GM10248 (cell line): ENCODE measurements at regions not wholly inside any gene's neighbourhood (a gene's known extent, or its start where the extent isn't known, plus 50 kb on each side); places are given as distances from the start of the nearest gene placed in this dataset.

ENCODE experiments used
- CTCF ChIA-PET: fragments of 300-600 bp; sonication (Branson Sonifier 250); formaldehyde crosslinking; extraction: SDS; loops from one replicate; lab custom pipeline; 2021; ENCODE audit warnings: antibody characterized with exemption; lab: Yijun Ruan, JAX
- POLR2A ChIA-PET: fragments of 350-650 bp; sonication (Branson Sonifier 250); formaldehyde crosslinking; extraction: SDS; loops from one replicate; lab custom pipeline; 2020; ENCODE audit warnings: antibody characterized with exemption; lab: Yijun Ruan, JAX
- DNase-seq: peaks from one replicate; pipeline ENCODE4 v3.0.0; 2012; ENCODE audit errors: extremely low spot score
- TF ChIP-seq, protein P1 (sequence below): IDR thresholded peaks from 2 replicates; pipeline ENCODE4 v1.5.1; 2012; ENCODE audit warnings: mild to moderate bottlenecking, low read depth; ENCODE audit errors: extremely low read depth, missing control alignments, control extremely low read depth

DNA sequence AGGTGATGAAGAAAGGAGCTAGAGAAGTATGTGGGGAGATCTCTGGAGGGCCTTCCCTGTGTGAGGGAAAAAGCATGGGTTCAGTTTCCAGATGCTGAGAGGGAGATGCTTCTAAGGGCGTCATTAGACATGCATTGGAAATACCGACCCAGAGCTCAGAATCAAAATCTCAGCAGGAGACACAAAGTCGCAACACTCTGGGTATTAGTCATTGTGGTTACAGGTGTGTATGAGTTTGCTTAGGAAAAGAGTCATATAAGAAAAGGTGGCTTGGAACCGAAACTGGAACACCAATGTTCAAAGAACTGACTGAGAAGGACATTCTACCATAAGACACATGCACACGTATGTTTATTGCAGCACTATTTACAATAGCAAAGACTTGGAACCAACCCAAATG lies 477.1 kb downstream of the FBXO15 start:
- ChIA-PET CTCF (no interaction called here), POLR2A (no interaction called here)
- TF ChIP-seq, protein P1, sequence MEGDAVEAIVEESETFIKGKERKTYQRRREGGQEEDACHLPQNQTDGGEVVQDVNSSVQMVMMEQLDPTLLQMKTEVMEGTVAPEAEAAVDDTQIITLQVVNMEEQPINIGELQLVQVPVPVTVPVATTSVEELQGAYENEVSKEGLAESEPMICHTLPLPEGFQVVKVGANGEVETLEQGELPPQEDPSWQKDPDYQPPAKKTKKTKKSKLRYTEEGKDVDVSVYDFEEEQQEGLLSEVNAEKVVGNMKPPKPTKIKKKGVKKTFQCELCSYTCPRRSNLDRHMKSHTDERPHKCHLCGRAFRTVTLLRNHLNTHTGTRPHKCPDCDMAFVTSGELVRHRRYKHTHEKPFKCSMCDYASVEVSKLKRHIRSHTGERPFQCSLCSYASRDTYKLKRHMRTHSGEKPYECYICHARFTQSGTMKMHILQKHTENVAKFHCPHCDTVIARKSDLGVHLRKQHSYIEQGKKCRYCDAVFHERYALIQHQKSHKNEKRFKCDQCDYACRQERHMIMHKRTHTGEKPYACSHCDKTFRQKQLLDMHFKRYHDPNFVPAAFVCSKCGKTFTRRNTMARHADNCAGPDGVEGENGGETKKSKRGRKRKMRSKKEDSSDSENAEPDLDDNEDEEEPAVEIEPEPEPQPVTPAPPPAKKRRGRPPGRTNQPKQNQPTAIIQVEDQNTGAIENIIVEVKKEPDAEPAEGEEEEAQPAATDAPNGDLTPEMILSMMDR, result no peak
- DNase-seq, result peak; percentile 10

DNA sequence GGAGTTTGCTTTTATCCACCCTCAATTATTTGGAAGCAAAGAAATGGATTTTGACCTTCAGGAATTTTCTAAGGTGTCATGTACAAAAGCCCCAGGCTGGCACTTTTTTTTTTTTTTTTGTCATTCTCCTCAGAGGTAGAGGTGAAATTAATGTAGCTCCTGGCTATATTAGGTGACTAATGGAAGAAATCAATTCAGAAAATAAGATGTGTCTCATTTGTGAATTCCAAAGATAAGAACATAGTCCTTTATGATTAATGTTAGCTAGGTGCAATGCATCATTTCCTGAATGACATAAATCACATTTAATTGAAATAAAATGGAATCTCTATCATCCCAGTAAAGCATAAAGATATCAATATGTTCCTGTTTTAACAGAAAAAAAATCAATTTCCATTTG lies 477.6 kb downstream of the FBXO15 start:
- DNase-seq, result no peak
- TF ChIP-seq, protein P1, result no peak
- POLR2A ChIA-PET, result no interaction called here
- CTCF ChIA-PET, result no interaction called here

DNA sequence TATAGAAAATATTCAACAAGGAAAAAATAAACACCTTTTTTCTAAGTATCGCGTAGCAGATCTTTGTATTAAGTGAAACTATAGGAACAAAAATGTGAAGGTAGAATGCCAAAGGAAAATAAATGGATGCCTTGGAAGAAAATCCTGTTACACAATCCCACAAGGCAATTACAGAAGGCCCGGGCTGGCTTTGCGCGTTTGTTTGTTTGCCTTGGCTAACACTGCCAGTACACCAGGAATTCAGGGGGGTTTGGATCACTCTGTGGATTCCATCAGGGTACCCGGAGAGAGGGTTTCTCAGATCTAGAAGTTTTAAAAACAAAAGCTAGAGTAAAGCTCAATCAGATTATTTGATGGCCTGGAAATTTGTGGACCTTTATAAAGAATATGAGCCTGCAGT lies 478.3 kb downstream of the FBXO15 start:
- TF ChIP-seq, protein P1, result no peak
- DNase-seq, result no peak
- CTCF ChIA-PET, result no interaction called here
- POLR2A ChIA-PET, result no interaction called here

DNA sequence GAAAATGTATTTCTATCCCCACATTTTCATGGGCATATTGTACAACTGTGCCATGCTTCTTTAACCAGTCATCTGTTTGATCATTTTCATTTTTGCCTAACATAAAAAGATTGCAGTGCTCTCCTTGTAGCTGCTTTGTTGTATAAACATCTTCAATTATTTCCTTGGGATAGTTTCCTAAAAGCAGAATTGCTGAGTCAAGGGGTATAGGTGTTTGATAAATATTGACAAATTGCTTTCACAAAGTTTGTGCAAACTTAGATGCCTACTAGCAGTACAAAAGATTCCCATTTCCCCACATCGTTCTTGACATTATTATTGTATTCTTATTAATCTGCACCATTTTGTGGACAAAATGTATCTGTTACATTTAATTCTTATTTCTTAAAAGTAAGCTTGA lies 479.6 kb downstream of the FBXO15 start:
- ChIA-PET CTCF (no interaction called here), POLR2A (no interaction called here)
- DNase-seq, result no peak
- TF ChIP-seq, protein P1, result no peak

DNA sequence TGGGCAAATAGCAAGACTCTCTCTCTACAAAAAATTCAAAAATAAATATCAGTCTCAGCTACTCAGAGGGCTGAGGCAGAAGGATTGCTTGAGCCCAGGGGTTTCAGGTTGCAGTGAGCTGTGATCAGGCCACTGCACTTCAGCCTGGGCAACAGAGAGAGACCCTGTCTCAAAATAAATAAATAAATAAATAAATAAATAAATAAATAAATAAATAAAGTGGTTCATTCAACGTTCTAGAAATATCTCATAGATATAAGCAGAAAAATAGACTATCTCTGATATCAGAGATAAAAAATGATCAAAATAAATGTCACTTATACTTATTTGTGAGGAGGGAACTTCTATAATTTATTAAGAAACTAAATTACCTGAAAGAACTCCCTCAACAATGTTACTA lies 480.9 kb downstream of the FBXO15 start:
- no peak for DNase-seq
- TF ChIP-seq, protein P1, result no peak
- ChIA-PET POLR2A (no interaction called here), CTCF (no interaction called here)

DNA sequence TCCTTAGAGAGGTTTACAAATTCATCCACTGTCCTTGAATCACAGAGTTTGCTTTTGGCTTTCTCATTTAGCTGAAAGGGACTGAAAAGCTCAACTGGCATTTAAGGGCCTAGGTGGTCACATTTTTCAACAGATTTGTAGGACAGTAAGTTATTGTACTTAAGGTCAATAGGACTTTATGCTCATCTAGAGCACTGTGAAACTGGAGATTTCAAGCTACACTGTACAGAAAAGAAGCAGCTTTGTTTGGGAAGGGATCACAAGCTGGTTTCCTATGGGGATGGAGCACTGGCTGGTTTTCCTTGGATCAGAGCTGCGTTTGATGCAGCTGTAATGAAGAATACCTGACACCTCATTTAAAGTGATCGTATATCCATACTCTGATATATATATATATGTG lies 482.7 kb downstream of the FBXO15 start:
- CTCF ChIA-PET, result no interaction called here
- no peak for DNase-seq
- TF ChIP-seq, protein P1, result no peak
- POLR2A ChIA-PET, result interaction anchor here (0.7 kb wide), 1 partner anchor 151 kb away, joined by 4 read pairs; no protein-coding TSS in a partner anchor

DNA sequence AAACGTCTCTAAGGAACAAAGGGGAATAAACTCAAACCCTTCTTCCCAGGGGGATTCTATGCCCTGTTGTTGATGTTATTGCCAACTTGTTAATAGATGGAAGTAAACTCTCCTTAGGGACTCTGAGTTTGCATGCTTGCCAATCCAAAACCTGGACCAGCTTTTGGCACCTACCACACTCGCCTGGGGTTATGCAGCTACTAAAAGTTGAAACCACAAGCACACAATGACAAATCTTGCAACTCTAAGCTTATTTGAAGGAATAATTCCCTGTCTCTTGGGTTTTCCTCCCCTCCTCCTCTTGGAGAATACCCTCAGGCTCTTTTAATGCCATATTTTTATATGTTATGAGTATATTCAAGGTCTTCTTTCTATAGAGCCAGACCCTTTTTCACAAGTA lies 484.1 kb downstream of the FBXO15 start:
- TF ChIP-seq, protein P1, result no peak
- ChIA-PET CTCF (no interaction called here), POLR2A (no interaction called here)
- no peak for DNase-seq
